Hepatocyte (in vitro differentiated cells): ENCODE measurements at regions not wholly inside any gene's neighbourhood (a gene's known extent, or its start where the extent isn't known, plus 50 kb on each side); places are given as distances from the start of the nearest gene placed in this dataset.

Experiments used
- CTCF ChIP-seq: fragments of 200-600 bp; sonication (generic); IDR thresholded peaks from 2 replicates; pipeline ENCODE4 v1.5.1; 2016; ENCODE audit warnings: antibody characterized with exemption, mild to moderate bottlenecking; ENCODE audit not compliant: poor library complexity
- EZH2 ChIP-seq: fragments of 200-600 bp; sonication (generic); IDR thresholded peaks from 2 replicates; pipeline ENCODE4 v1.6.1; 2016; ENCODE audit warnings: antibody characterized with exemption, mild to moderate bottlenecking, borderline replicate concordance

- no peak for TF ChIP-seq CTCF
- no peak for TF ChIP-seq EZH2
These were observed 210.6 kb downstream of the UQCRFS1 start for GRCh38 chr19:29002336-29002735.
